GM18909 (cell line): ENCODE measurements at regions not wholly inside any gene's neighbourhood (a gene's known extent, or its start where the extent isn't known, plus 50 kb on each side); places are given as distances from the start of the nearest gene placed in this dataset.

Experiments
- ATAC-seq: cut with Tn5 transposase; IDR thresholded peaks from one replicate; pipeline ENCODE4 v1.9.1; 2021; ENCODE audit warnings: mild to moderate bottlenecking; ENCODE audit not compliant: unreplicated experiment, poor library complexity

DNA sequence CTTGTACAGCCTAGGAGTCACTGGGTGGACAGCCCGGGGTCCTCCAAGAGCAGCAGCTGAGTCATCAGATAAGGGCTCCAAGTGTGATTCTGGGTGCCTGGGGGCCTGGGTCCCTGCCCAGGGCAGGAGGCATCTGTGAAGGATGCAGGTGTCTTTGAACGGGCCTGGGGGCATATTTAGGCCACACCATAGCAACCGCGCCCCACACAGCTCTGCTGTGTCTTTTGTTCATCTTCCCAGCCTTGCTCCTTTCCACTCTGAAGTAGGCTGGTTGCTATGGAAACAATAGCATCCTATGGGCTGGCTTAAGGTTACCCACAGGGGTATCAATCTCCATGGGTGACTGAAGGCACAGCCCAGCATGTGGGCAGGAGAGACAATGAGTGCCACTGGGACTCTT, 324.7 kb downstream of the TCERG1L start:
- no peak for ATAC-seq

DNA sequence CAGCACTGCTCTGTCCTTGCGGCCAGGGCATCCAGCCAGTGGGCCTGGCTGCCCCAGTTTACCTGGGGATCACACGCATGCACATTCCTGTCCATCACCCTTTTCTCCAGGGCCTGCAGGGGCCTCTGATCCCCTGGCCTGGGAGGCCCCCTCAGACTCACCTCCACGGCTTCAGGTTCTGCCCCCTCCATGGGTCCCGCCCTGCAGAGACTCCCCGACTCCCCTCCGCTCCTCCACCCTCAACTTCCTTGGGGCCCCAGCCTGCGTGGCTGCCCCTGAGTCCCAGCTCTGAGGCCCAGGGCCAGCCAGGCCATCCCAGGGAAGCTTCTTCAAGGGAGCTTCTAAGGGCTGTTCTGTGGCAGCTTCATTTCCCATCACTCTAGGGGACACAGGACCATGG, 324.1 kb downstream of the TCERG1L start:
- no peak for ATAC-seq

- ATAC-seq = no peak
Measured at GRCh38 chr10:130989670-130990232, 321.8 kb downstream of the TCERG1L start.

DNA sequence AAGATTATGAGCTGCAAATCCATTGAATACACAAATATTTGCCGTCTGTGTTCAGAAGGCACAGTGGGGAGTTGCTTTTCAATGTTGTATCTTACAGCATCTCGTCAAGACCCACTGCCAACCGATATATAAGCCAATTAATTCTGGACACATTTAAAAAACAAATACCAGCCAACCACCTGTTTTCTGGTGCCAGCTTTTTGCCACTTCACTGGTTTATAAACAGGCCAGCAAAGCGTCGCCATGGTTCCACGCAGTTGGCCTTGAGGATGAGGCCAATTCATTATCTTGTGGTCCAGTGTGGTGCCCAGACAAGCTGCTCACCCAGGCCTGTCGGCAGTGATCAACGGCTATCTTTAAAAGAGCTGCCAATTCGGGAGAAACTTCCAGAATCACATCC, 321.0 kb downstream of the TCERG1L start:
- ATAC-seq = no peak

DNA sequence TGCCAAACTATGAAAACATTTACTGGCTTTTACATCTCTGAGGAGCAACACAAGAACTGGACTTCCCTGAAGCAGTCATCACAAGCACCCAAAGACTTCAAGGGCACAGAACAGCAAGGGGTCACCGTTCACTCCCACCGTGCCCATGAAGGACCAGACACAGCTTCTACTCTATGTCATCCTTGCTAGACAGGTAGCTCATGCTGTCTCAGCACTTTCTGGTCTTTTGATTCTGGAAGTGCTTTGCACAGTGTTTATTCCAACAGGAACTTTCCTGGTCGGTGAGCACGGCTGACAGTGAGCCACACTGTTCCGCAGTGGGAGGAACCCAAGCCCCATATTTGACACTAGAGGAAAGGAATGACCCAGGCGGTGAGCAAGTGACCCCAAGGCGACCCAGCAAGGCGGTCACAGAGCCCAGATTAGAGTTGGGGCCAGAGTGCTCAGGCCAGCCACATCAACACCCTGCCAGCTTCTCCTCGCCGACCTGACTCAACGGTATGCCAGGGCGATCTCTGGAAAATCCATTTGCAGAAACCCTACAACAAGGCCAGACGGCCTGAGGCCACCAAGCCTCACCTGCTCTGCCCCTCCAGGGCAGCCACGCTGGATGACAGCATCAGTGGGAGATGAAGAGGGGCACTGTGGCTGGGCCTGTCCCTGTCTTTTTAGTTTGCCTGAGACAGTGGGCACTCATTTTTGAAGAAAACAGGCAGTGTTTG, 318.6 kb downstream of the TCERG1L start:
- ATAC-seq = no peak

- no peak for ATAC-seq
Measured at GRCh38 chr10:130993612-130994011, 317.9 kb downstream of the TCERG1L start.

DNA sequence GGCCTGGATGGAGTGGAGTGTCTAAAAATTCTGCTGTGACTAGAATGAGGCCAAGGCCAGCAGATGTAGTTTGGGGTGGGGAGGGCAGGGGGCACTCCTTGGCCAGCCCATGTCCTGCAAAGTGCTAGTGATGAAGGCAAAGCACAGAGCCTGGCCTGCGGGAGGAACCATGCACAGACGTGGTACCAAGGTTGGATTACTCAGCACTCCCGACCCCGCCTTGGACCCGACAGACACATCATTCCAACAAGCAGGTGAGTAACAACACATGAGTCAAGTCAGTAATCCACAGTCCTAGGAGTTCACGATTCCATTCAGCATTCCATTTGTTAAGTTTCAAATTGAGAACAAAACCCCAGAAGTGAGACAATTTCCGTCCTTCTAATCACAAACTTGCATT, 317.3 kb downstream of the TCERG1L start:
- no peak for ATAC-seq

DNA sequence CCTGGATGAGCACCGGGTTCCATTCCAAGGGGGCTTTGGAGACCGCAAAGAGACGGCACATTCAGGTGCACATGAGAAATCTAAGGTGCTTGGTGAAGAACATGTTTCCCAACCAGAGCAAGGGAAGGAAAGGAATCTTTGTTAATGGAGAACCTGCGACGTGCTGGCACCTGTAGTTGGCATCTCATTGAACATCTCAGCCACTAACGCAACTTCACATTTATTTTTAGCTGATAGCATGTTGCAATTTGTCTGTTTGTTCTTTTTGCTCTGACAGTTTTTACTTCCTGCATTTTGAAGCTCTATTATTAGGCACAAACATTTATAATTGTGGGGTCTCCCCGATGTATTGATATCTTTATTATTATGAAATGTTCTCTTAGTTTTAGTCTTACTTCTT, 316.7 kb downstream of the TCERG1L start:
- no peak for ATAC-seq

DNA sequence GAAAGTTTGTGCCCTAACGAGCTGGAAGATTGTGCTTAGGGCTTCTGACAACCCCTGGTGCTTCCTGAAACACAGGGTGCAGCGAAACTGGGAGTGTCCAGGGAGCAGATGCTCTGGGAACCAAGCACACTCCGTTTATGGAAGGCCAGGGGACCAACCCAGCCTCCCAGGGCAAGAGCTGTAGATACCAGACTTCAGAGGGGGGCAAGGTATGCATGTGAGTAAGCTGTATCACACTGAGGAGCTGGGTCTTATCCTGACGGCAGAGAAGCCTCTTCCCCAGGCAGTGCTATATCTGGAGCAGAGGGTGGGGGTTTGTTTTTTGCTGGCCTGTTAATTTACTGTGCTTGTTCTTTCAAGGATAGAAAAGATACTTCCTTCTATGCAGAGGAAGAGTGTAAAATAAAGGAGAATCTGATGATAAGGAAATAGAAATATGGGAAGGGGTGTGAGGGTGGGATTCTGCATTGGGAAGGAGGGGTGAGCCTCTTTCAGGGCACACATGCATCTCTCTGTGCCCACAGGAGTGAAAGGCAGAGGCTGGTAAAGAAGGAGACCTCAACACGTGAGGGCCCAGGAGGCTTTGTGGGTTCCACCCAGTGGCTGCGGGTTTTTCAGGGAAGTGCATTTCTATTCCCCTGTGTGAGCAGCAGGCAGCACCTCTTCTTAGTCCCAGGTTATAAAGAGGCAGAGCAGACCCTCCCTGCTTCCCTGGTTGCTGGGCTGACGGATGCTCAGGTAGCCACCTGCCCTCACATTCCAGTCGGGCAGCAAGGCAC, 314.1 kb downstream of the TCERG1L start:
- ATAC-seq = no peak

- no peak for ATAC-seq
Measured at GRCh38 chr10:130998046-130998435, 313.5 kb downstream of the TCERG1L start.

- ATAC-seq = no peak
Measured at GRCh38 chr10:130998642-130999041, 312.9 kb downstream of the TCERG1L start.

GRCh38 chr10:130999376-131000202, 311.9 kb downstream of the TCERG1L start:
- ATAC-seq = no peak

GRCh38 chr10:131000244-131000643, 311.3 kb downstream of the TCERG1L start:
- no peak for ATAC-seq

DNA sequence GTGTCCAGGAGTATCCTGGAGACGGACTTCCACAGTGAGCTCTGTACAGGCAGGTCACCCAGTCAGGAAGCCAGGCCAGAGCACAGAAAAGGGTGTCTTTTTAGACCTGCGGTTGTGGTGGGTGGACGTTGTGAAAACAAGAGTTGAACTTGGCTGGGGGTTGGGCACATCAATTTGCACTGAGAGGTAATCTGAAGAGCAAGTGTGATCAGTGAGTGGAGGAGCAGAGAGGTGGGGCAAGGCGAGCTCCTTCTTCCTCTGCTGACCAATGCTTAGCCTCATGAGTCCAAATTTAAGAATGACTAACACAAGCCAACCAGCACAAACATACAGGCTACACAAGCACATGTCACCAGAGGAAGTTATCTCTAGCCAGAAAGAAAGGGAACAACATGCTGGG, 310.8 kb downstream of the TCERG1L start:
- no peak for ATAC-seq

DNA sequence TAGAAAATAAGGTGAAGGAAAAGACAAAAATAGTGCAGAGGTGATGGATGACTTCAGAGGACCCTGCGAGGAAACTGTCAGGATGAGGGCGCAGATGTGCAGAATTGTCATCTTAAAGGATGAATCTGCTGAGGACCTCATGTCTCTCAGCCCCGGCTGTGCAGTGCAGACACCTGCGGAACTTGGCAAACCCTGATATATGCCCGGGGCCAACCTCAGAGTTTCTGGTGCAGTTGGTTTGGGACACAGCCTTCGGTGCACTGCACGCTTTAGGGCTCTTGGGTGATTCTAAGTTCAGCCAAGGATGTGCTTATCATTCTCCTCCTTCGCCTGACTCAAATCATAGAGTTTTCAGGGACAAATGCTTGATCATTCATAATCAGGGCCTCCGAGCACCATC, 310.1 kb downstream of the TCERG1L start:
- no peak for ATAC-seq

DNA sequence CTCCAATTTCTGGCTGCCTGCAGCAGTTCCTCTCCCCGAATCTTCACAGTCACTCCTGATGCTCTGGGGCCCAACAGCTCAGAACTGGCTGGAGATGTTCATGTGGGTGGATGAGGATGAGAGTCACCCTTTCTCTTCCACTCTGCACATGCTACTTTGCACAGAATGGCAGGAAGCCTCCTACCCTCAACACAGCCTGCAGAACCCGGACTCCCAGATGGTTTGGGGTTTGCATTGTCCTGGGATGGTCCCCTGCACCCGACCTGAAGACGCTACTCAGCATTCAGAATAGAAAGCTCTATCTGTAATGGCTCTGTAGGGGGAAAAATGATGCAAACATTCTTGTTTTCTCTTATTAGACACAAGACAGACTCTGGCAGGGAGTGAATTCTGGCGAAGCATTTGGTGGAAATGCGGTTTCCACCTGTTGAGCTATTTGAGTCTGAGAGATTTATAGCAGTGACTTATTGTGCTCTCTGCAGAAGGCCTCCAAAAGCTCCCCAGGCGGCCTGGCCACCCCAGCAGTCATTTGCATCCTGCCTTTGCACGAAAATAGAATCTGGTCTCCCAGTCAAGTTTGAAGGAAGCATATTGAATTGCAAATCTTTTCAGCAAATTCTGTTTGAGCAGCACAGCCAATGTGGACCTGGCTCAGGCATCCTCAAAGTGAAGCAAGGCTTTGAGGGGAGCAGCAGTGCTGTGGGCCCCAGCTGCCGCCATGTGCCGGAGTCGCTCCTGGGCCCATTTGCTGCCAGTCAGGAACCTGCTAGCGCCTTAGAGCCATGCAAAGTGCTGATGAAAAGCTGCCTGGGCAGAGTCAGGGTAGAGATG, 309.3 kb downstream of the TCERG1L start:
- ATAC-seq = no peak

- ATAC-seq = no peak
Measured at GRCh38 chr10:131003455-131003854, 308.1 kb downstream of the TCERG1L start.

DNA sequence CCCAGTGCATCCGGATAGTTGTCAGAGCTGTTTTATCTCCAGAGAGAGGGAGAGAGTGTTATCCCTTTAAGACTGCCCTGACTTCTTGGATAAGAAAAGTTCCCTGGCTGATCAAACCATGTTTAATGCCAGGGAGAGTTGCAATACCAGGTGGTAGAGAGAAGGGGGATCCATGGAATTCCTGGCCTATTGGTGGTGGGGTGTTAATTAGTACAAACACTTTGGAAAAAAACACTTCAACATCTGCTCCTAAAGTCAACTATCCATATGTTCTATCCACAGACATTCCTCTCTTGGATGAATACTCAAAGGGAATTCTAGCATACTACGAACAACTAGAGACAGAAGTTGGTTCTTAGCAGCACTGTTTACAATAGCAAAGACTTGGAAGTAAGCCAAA, 307.2 kb downstream of the TCERG1L start:
- no peak for ATAC-seq

DNA sequence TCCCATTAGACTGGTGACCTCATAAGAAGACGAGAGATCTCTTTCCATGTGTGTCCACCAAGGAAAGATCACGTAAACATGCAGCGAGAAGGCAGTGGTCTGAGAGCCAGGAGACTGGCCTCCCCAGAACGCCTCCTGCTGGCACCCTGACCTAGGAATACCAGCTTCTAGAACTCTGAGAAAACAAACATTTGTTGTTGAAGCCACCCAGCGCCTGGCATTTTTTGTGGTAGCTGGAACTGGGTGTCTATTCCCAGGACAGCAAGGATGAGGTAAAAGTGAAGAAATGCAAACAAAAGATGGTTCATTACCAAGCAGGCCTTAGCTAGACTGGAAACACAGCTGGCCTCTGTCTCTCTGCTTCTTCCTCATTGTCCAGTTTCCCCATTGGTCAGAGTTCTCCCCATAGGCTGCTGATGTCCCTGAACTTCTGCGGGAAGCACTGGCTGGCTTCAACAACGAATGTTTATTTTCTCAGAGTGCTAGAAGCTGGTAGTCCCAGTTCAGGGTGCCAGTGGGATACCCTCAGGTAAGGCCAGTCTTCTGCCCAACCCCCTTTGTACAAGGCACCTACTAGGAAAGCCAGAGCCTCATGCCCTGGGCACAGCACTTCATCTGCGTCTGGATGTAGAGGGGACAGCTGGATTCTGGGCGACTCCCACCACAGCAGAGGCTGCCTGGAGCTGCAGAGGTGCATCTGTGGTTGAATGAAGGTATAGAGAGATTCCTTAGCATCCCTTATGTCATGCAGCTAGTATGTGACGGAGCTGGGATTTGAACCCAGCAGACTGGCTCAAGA, 304.9 kb downstream of the TCERG1L start:
- no peak for ATAC-seq
